Mesothelial cell of epicardium (in vitro differentiated cells): ENCODE measurements at regions not wholly inside any gene's neighbourhood (a gene's known extent, or its start where the extent isn't known, plus 50 kb on each side); places are given as distances from the start of the nearest gene placed in this dataset.

Experiments used
- DNase-seq, 2 experiments: peaks; one replicate each; pipeline ENCODE4 v3.0.0; 2021; ENCODE audit warnings: low spot score in 2 of 2; ENCODE audit not compliant: unreplicated experiment in 2 of 2
- H3K27ac Mint-ChIP-seq: 2 replicates; pipeline ENCODE4 v1.8.0; 2021; ENCODE audit warnings: mixed read lengths
- H3K27me3 Mint-ChIP-seq: 2 replicates; pipeline ENCODE4 v1.8.0; 2021; ENCODE audit warnings: low read depth, mixed read lengths
- H3K36me3 Mint-ChIP-seq: 2 replicates; pipeline ENCODE4 v1.8.0; 2021; ENCODE audit warnings: mixed read lengths
- H3K4me1 Mint-ChIP-seq: 2 replicates; pipeline ENCODE4 v1.8.0; 2021; ENCODE audit warnings: mixed read lengths
- H3K4me3 Mint-ChIP-seq: 2 replicates; pipeline ENCODE4 v1.8.0; 2021; ENCODE audit warnings: mild to moderate bottlenecking, moderate library complexity, mixed read lengths
- H3K9me3 Mint-ChIP-seq: 2 replicates; pipeline ENCODE4 v1.8.0; 2021; ENCODE audit warnings: mixed read lengths
- TF ChIP-seq, protein P1 (sequence below): fragments of 200-600 bp; sonication (generic); IDR thresholded peaks from one replicate; pipeline ENCODE4 v1.5.0; 2021; ENCODE audit warnings: antibody characterized with exemption; ENCODE audit not compliant: unreplicated experiment

DNA sequence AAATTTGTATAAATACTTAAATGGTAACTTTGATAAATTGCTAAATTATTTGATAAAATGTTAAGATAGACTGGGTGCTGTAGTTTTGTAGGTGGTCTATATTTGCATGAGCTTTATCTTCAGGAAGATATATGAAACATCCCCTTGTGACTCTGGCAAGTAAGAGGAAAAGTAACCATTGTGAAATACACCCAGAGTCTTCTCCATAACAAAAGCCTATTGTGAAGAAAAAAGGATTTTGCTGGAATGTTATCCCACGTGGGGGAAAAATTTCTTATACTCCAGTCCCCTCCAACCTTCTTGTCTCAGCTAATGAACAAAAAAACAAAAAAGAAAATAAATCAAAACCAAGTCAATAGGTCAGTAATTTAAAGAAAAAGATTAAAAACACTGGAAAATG lies 600.7 kb downstream of the HDGFL1 start:
- H3K27ac Mint-ChIP-seq: no peak overlapping the region
- H3K27me3 Mint-ChIP-seq: no peaks in the 10 kb centered on the region
- H3K36me3 Mint-ChIP-seq: peaks cover 23% of the 10 kb centered on the region
- H3K4me1 Mint-ChIP-seq: peaks cover 32% of the 10 kb centered on the region
- TF ChIP-seq, protein P1, sequence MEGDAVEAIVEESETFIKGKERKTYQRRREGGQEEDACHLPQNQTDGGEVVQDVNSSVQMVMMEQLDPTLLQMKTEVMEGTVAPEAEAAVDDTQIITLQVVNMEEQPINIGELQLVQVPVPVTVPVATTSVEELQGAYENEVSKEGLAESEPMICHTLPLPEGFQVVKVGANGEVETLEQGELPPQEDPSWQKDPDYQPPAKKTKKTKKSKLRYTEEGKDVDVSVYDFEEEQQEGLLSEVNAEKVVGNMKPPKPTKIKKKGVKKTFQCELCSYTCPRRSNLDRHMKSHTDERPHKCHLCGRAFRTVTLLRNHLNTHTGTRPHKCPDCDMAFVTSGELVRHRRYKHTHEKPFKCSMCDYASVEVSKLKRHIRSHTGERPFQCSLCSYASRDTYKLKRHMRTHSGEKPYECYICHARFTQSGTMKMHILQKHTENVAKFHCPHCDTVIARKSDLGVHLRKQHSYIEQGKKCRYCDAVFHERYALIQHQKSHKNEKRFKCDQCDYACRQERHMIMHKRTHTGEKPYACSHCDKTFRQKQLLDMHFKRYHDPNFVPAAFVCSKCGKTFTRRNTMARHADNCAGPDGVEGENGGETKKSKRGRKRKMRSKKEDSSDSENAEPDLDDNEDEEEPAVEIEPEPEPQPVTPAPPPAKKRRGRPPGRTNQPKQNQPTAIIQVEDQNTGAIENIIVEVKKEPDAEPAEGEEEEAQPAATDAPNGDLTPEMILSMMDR: no peak
- peaks cover 40% of the 10 kb centered on the region for H3K9me3 Mint-ChIP-seq
- DNase-seq: no peak
- no peak overlapping the region for H3K4me3 Mint-ChIP-seq

DNA sequence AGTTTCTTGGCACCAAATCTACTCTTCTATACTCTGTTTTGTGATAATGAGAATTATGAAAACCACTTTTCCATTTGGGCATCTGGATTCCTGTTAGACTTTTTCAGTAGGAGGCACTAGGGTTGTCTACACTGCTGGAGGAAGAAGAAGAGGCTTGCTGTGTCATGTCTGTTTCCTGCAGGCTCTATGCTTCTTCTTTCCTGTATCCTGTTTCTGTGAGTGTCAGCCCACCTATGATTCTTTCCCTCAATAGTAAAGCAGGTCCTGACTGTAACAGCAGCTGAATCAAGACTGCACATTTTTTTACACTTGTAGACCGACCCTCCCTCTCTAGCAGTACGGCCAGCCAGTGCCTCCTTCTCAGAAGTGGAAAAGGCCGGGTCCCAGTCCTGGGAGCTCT lies 603.9 kb downstream of the HDGFL1 start:
- Mint-ChIP-seq H3K4me3 (no peak overlapping the region), H3K36me3 (peaks cover 9% of the 10 kb centered on the region), H3K27ac (peak overlapping the region; percentile 83), H3K4me1 (peaks cover 52% of the 10 kb centered on the region), H3K9me3 (peaks cover 23% of the 10 kb centered on the region), H3K27me3 (no peaks in the 10 kb centered on the region)
- TF ChIP-seq, protein P1: no peak
- DNase-seq: no peak

DNA sequence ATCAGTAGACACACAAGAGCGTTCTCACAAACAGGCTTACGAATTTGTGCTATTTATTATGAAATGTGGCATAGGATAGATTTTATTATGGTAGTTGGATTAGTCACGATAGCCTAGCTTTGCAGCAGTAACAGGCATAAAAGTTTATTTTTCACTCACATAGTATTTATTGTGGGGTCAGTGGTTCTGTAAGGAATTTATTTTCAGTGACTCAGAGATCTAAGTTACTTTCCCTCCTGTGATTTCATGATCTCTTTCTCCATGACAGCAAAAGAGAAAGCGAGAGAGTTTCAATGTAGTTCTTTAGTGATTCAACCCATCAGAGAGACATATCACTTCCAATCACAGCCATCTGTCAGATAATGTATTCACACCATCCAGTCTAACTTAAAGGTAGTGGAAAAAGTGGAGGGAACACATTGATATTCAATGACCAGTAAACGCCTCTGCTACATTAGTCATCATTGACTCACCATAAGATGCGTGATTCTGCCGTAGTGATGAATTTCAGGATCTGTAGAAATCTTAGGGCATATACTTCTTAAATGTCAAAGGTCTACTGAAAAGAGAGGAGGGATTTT lies 605.5 kb downstream of the HDGFL1 start:
- Mint-ChIP-seq H3K36me3 (peaks cover 5% of the 10 kb centered on the region), H3K27ac (no peak overlapping the region), H3K4me3 (no peak overlapping the region), H3K4me1 (peaks cover 46% of the 10 kb centered on the region), H3K27me3 (no peaks in the 10 kb centered on the region), H3K9me3 (peaks cover 12% of the 10 kb centered on the region)
- TF ChIP-seq, protein P1: no peak
- DNase-seq: no peak

DNA sequence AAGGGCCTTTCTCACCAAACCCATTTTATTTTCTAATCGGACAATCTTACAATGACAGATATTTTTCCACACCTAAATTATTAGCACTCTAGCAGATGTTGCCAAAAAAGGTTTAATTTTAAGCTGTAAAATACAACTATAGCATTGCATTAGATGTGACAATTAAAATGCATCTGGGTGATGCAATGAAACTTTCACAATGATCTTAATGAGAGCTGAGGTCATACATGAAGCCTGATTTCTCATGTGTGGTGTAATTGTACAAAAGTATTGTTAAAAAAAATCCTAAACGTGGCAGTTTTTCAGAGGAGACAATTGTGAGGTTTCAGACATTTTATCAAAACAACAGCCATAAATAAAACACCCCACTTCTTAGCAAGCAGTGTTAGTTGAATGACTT lies 606.0 kb downstream of the HDGFL1 start:
- H3K4me3 Mint-ChIP-seq: no peak overlapping the region
- H3K9me3 Mint-ChIP-seq: peaks cover 12% of the 10 kb centered on the region
- no peak overlapping the region for H3K27ac Mint-ChIP-seq
- H3K36me3 Mint-ChIP-seq: peaks cover 5% of the 10 kb centered on the region
- H3K4me1 Mint-ChIP-seq: peaks cover 45% of the 10 kb centered on the region
- no peak for DNase-seq
- no peaks in the 10 kb centered on the region for H3K27me3 Mint-ChIP-seq
- TF ChIP-seq, protein P1: no peak

DNA sequence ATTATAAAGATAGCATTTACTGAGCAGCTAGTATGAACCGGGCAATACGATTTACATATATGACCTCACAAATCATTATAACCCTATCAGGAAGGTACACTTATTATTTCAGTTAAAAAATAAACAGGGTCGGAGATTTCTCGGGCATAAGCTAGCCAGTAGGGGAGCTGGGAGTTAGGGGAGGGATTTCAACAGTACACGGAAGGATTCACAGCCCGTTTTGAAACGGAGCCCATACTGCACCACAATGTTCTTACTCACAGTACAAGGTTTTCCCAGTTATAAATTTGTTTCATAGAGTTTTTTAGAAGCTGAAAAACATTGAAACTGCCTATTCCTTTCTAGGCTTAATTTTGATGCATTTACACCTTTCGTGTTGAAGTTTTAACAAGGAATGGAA lies 607.1 kb downstream of the HDGFL1 start:
- TF ChIP-seq, protein P1: no peak
- Mint-ChIP-seq H3K4me1 (peaks cover 53% of the 10 kb centered on the region), H3K27ac (no peak overlapping the region), H3K9me3 (peaks cover 8% of the 10 kb centered on the region), H3K27me3 (no peaks in the 10 kb centered on the region), H3K4me3 (no peak overlapping the region), H3K36me3 (peaks cover 2% of the 10 kb centered on the region)
- no peak for DNase-seq

DNA sequence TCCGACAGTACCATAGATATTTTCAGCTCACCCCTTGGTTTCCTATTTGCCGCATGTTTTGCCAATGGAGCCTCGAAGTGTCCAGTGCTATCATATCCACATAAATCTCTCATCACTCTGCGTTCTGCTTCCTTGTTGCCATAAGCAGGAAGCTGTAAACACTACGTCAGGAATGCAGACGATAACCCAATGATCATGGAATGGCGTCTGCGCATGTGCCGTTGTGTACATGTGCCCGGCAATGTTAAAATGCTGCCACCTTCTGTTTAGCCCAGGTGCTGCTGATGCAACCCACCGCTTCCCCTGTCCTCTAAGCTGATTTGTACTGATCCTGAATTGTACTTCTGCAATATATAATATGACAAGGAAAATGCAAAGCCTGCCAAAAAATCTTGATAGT lies 607.5 kb downstream of the HDGFL1 start:
- DNase-seq: no peak
- no peak overlapping the region for H3K27ac Mint-ChIP-seq
- TF ChIP-seq, protein P1: no peak
- peaks cover 2% of the 10 kb centered on the region for H3K36me3 Mint-ChIP-seq
- H3K4me3 Mint-ChIP-seq: no peak overlapping the region
- H3K27me3 Mint-ChIP-seq: no peaks in the 10 kb centered on the region
- peaks cover 55% of the 10 kb centered on the region for H3K4me1 Mint-ChIP-seq
- peaks cover 6% of the 10 kb centered on the region for H3K9me3 Mint-ChIP-seq
